HEK293 (cell line): ENCODE measurements at regions not wholly inside any gene's neighbourhood (a gene's known extent, or its start where the extent isn't known, plus 50 kb on each side); places are given as distances from the start of the nearest gene placed in this dataset.

Source experiments
- CTCF ChIP-seq: fragments of 450-650 bp; formaldehyde crosslinking; IDR thresholded peaks from 2 replicates; pipeline ENCODE4 v1.5.1; 2016; ENCODE audit warnings: missing biosample characterization, missing genetic modification characterization
- GLI4 ChIP-seq: fragments of 450-650 bp; formaldehyde crosslinking; IDR thresholded peaks from 2 replicates; pipeline ENCODE4 v1.5.1; 2016; ENCODE audit warnings: missing biosample characterization, missing genetic modification characterization
- KLF16 ChIP-seq: fragments of 450-650 bp; formaldehyde crosslinking; IDR thresholded peaks from 2 replicates; pipeline ENCODE4 v1.5.1; 2017; ENCODE audit warnings: missing biosample characterization, missing genetic modification characterization
- PRDM1 ChIP-seq: fragments of 450-650 bp; formaldehyde crosslinking; IDR thresholded peaks from 2 replicates; pipeline ENCODE4; 2016; ENCODE audit warnings: missing biosample characterization, missing genetic modification characterization
- REST ChIP-seq: fragments of 450-650 bp; formaldehyde crosslinking; IDR thresholded peaks from 2 replicates; pipeline ENCODE4 v1.5.1; 2016; ENCODE audit warnings: missing biosample characterization, missing genetic modification characterization
- SALL2 ChIP-seq: fragments of 450-650 bp; formaldehyde crosslinking; IDR thresholded peaks from 2 replicates; pipeline ENCODE4 v1.5.0; 2017; ENCODE audit warnings: missing biosample characterization, mild to moderate bottlenecking, missing genetic modification characterization, borderline replicate concordance
- TCF7L2 ChIP-seq: IDR thresholded peaks from 2 replicates; pipeline ENCODE4 v1.6.1; 2011; ENCODE audit warnings: low read depth, mild to moderate bottlenecking, inconsistent platforms, low read length, moderate library complexity, borderline replicate concordance
- ZNF112 ChIP-seq: fragments of 450-650 bp; formaldehyde crosslinking; IDR thresholded peaks from 2 replicates; pipeline ENCODE4 v1.5.0; 2017; ENCODE audit warnings: missing biosample characterization, missing genetic modification characterization
- ZNF324 ChIP-seq: fragments of 450-650 bp; formaldehyde crosslinking; IDR thresholded peaks from 2 replicates; pipeline ENCODE4 v1.5.1; 2016; ENCODE audit warnings: missing biosample characterization, missing genetic modification characterization
- ZNF518A ChIP-seq: fragments of 450-650 bp; formaldehyde crosslinking; conservative IDR thresholded peaks from 2 replicates; pipeline ENCODE4 v1.5.1; 2016; ENCODE audit warnings: low read depth, missing biosample characterization, missing genetic modification characterization
- ZNF776 ChIP-seq: fragments of 450-650 bp; formaldehyde crosslinking; IDR thresholded peaks from 2 replicates; pipeline ENCODE4 v1.5.0; 2017; ENCODE audit warnings: missing biosample characterization, missing genetic modification characterization, borderline replicate concordance
- ZNF792 ChIP-seq: fragments of 450-650 bp; formaldehyde crosslinking; IDR thresholded peaks from 2 replicates; pipeline ENCODE4 v1.5.1; 2016; ENCODE audit warnings: missing biosample characterization, missing genetic modification characterization
- ZSCAN16 ChIP-seq: fragments of 450-650 bp; formaldehyde crosslinking; IDR thresholded peaks from 2 replicates; pipeline ENCODE4 v1.5.1; 2016; ENCODE audit warnings: missing biosample characterization, missing genetic modification characterization
- ZSCAN30 ChIP-seq: fragments of 450-650 bp; IDR thresholded peaks from 2 replicates; pipeline ENCODE4 v1.5.1; 2018; ENCODE audit warnings: missing biosample characterization, mild to moderate bottlenecking, missing genetic modification characterization, moderate library complexity

GRCh38 chr12:114220311-114220710 lies 185.6 kb downstream of the TBX5 start:
- TF ChIP-seq TCF7L2 = no peak
- no peak for TF ChIP-seq CTCF (tag by site-specific recombination)
- TF ChIP-seq ZNF518A (tag by site-specific recombination) = no peak
- TF ChIP-seq ZSCAN30 (tag by site-specific recombination) = no peak
- TF ChIP-seq KLF16 (tag by site-specific recombination) = no peak
- TF ChIP-seq ZNF776 = no peak
- no peak for TF ChIP-seq ZNF324 (tag by site-specific recombination)
- no peak for TF ChIP-seq GLI4 (tag by site-specific recombination)
- no peak for TF ChIP-seq ZNF112
- no peak for TF ChIP-seq ZSCAN16 (tag by site-specific recombination)
- no peak for TF ChIP-seq PRDM1 (tag by site-specific recombination)
- TF ChIP-seq ZNF792 (tag by site-specific recombination) = no peak
- no peak for TF ChIP-seq SALL2 (tag by site-specific recombination)
- TF ChIP-seq REST (tag by site-specific recombination) = no peak
